ENCODE measurements at regions not wholly inside any gene's neighbourhood (a gene's known extent, or its start where the extent isn't known, plus 50 kb on each side); places are given as distances from the start of the nearest gene placed in this dataset.
A peak's percentile ranks its signal among the peaks of the same experiment; 100 is the strongest.

GRCh38 chr20:63071541-63072181, 64.9 kb upstream of the BHLHE23 start:
- peak; percentile 15 for DNase-seq (ENCODE audit: low read depth, low spot score)

- DNase-seq (ENCODE audit: low read depth, low spot score) = no peak
Measured at GRCh38 chr20:63070771-63071540, 64.2 kb upstream of the BHLHE23 start.

GRCh38 chr20:63070301-63070625, 63.5 kb upstream of the BHLHE23 start:
- no peak for DNase-seq (ENCODE audit: low read depth, low spot score)

- no peak for DNase-seq (ENCODE audit: low read depth, low spot score)
Measured at GRCh38 chr20:63068711-63069367, 62.1 kb upstream of the BHLHE23 start.

- no peak for DNase-seq (ENCODE audit: low read depth, low spot score)
Measured at GRCh38 chr20:63067721-63068560, 61.2 kb upstream of the BHLHE23 start.

- no peak for DNase-seq (ENCODE audit: low read depth, low spot score)
Measured at GRCh38 chr20:63067266-63067635, 60.5 kb upstream of the BHLHE23 start.

GRCh38 chr20:63066506-63067265, 59.9 kb upstream of the BHLHE23 start:
- DNase-seq (ENCODE audit: low read depth, low spot score) = no peak

GRCh38 chr20:63065911-63066310, 59.1 kb upstream of the BHLHE23 start:
- no peak for DNase-seq (ENCODE audit: low read depth, low spot score)

- no peak for DNase-seq (ENCODE audit: low read depth, low spot score)
Measured at GRCh38 chr20:63064745-63065711, 58.3 kb upstream of the BHLHE23 start.

- no peak for DNase-seq (ENCODE audit: low read depth, low spot score)
Measured at GRCh38 chr20:63064310-63064709, 57.5 kb upstream of the BHLHE23 start.

- DNase-seq (ENCODE audit: low read depth, low spot score) = no peak
Measured at GRCh38 chr20:63062188-63063140, 55.7 kb upstream of the BHLHE23 start.

- DNase-seq (ENCODE audit: low read depth, low spot score) = no peak
Measured at GRCh38 chr20:63061771-63062100, 55.0 kb upstream of the BHLHE23 start.

- DNase-seq (ENCODE audit: low read depth, low spot score) = no peak
Measured at GRCh38 chr20:63061051-63061770, 54.4 kb upstream of the BHLHE23 start.

GRCh38 chr20:63060057-63060991, 53.6 kb upstream of the BHLHE23 start:
- no peak for DNase-seq (ENCODE audit: low read depth, low spot score)

GRCh38 chr20:63059684-63060056, 52.9 kb upstream of the BHLHE23 start:
- DNase-seq (ENCODE audit: low read depth, low spot score) = no peak

- DNase-seq (ENCODE audit: low read depth, low spot score) = no peak
Measured at GRCh38 chr20:63058696-63059335, 52.1 kb upstream of the BHLHE23 start.
